Uterus (tissue), 2 donors: ENCODE measurements at regions not wholly inside any gene's neighbourhood (a gene's known extent, or its start where the extent isn't known, plus 50 kb on each side); places are given as distances from the start of the nearest gene placed in this dataset.

ENCODE experiments used
- POLR2A ChIP-seq, 2 donors: fragments of 450-650 bp; IDR thresholded peaks; one replicate each; pipeline ENCODE4 v1.6.1; 2016; ENCODE audit warnings: antibody characterized with exemption in 2 of 2, mild to moderate bottlenecking in 1 of 2, moderate library complexity in 1 of 2
- TF ChIP-seq, protein P1 (sequence below), 4 experiments: fragments of 200-600 bp in 2 of 4; fragments of 450-650 bp in 2 of 4; sonication (generic) in 2 of 4; IDR thresholded peaks; one replicate each; pipeline ENCODE4 v1.5.1; 2016 to 2019; ENCODE audit warnings: antibody characterized with exemption in 4 of 4, mild to moderate bottlenecking in 2 of 4, moderate library complexity in 1 of 4

DNA sequence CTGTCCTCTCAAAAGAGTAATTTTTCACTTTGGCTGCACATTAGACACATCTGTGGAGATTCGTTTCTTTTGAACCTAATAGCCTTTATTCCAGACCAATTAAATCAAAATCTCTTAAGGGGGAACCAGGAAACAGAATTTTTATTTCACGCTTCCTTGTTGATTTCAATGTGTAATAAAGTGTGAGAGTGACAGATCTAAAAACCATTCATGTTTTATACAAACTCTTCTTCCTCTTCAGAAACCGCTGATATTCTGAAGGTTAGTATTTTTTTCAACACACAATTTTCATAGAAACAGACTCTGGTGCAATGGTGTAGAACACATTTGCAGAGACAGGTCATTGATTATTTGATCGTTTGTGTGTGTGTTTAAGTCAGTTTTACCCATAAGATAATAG, 1469.8 kb downstream of the EFNA5 start:
- TF ChIP-seq, protein P1, sequence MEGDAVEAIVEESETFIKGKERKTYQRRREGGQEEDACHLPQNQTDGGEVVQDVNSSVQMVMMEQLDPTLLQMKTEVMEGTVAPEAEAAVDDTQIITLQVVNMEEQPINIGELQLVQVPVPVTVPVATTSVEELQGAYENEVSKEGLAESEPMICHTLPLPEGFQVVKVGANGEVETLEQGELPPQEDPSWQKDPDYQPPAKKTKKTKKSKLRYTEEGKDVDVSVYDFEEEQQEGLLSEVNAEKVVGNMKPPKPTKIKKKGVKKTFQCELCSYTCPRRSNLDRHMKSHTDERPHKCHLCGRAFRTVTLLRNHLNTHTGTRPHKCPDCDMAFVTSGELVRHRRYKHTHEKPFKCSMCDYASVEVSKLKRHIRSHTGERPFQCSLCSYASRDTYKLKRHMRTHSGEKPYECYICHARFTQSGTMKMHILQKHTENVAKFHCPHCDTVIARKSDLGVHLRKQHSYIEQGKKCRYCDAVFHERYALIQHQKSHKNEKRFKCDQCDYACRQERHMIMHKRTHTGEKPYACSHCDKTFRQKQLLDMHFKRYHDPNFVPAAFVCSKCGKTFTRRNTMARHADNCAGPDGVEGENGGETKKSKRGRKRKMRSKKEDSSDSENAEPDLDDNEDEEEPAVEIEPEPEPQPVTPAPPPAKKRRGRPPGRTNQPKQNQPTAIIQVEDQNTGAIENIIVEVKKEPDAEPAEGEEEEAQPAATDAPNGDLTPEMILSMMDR (IDR thresholded peaks at IDR 0.05), result no peak
- no peak for TF ChIP-seq POLR2A (IDR thresholded peaks at IDR 0.05)
